NCI-H2081 treated with DMSO at 0.1 percent for 48 hours (cell line): ENCODE measurements at regions not wholly inside any gene's neighbourhood (a gene's known extent, or its start where the extent isn't known, plus 50 kb on each side); places are given as distances from the start of the nearest gene placed in this dataset.

Experiments used
- DNase-seq: peaks from one replicate; lab custom pipeline; 2025; lab: John Stamatoyannopoulos, UW

- no peak for DNase-seq
Observed at GRCh38 chr2:128450211-128451024, 131.8 kb upstream of the HS6ST1 start.

GRCh38 chr2:128451084-128452023, 132.7 kb upstream of the HS6ST1 start:
- DNase-seq, result no peak

- no peak for DNase-seq
Observed at GRCh38 chr2:128452024-128452411, 133.3 kb upstream of the HS6ST1 start.

GRCh38 chr2:128452536-128453530, 134.2 kb upstream of the HS6ST1 start:
- no peak for DNase-seq

- no peak for DNase-seq
Observed at GRCh38 chr2:128454980-128455720, 136.5 kb upstream of the HS6ST1 start.

GRCh38 chr2:128455721-128456050, 137.0 kb upstream of the HS6ST1 start:
- no peak for DNase-seq

- DNase-seq, result no peak
Observed at GRCh38 chr2:128456281-128456680, 137.6 kb upstream of the HS6ST1 start.

- no peak for DNase-seq
Observed at GRCh38 chr2:128457006-128457604, 138.4 kb upstream of the HS6ST1 start.

GRCh38 chr2:128457716-128458115, 139.0 kb upstream of the HS6ST1 start:
- no peak for DNase-seq

- no peak for DNase-seq
Observed at GRCh38 chr2:128458505-128458904, 139.8 kb upstream of the HS6ST1 start.

- DNase-seq, result no peak
Observed at GRCh38 chr2:128464456-128464855, 145.8 kb upstream of the HS6ST1 start.

GRCh38 chr2:128465246-128466170, 146.8 kb upstream of the HS6ST1 start:
- no peak for DNase-seq

GRCh38 chr2:128466376-128466775, 147.7 kb upstream of the HS6ST1 start:
- DNase-seq, result no peak

GRCh38 chr2:128466776-128467175, 148.1 kb upstream of the HS6ST1 start:
- no peak for DNase-seq

- DNase-seq, result no peak
Observed at GRCh38 chr2:128467321-128467969, 148.8 kb upstream of the HS6ST1 start.

GRCh38 chr2:128468186-128468920, 149.7 kb upstream of the HS6ST1 start:
- DNase-seq, result no peak

- no peak for DNase-seq
Observed at GRCh38 chr2:128469203-128469602, 150.5 kb upstream of the HS6ST1 start.

GRCh38 chr2:128469875-128470274, 151.2 kb upstream of the HS6ST1 start:
- DNase-seq, result no peak
